ENCODE measurements at regions not wholly inside any gene's neighbourhood (a gene's known extent, or its start where the extent isn't known, plus 50 kb on each side); places are given as distances from the start of the nearest gene placed in this dataset.

DNA sequence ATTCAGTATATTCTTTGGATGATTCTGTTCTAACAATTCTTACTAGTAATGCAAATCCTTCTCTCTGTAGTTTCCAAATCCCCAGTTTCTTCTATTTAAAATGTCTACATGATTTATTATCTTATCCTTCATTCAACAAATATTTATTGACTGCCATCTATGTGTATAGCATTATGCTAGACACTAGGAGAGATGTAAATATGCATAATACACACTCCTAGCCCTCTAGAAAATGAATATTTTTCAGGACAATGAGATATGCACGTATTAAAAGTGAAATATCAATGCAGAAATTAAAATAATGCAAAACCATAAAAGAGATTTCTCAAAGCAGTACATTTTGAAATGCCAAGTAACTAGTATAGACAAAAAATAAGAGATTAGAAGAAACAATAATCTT lies 293.5 kb upstream of the CNR1 start:
- DNase-seq (ENCODE audit: low spot score in 2 of 2) = no peak
- TF ChIP-seq, protein P1, sequence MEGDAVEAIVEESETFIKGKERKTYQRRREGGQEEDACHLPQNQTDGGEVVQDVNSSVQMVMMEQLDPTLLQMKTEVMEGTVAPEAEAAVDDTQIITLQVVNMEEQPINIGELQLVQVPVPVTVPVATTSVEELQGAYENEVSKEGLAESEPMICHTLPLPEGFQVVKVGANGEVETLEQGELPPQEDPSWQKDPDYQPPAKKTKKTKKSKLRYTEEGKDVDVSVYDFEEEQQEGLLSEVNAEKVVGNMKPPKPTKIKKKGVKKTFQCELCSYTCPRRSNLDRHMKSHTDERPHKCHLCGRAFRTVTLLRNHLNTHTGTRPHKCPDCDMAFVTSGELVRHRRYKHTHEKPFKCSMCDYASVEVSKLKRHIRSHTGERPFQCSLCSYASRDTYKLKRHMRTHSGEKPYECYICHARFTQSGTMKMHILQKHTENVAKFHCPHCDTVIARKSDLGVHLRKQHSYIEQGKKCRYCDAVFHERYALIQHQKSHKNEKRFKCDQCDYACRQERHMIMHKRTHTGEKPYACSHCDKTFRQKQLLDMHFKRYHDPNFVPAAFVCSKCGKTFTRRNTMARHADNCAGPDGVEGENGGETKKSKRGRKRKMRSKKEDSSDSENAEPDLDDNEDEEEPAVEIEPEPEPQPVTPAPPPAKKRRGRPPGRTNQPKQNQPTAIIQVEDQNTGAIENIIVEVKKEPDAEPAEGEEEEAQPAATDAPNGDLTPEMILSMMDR (IDR thresholded peaks at IDR 0.05) = no peak
- TF ChIP-seq POLR2A (IDR thresholded peaks at IDR 0.05) = no peak
- no peak overlapping the region for H3K4me3 ChIP-seq (ENCODE audit: low read depth, poor library complexity, severe bottlenecking)
- intact Hi-C loops (cut with DNase I; ENCODE audit: low total_unique reads) = no loop called here
- 52 to 60% methylated on average over 1 of the region's 1 CpG for WGBS, 2 donors

GRCh38 chr6:88459189-88459588 lies 293.0 kb upstream of the CNR1 start:
- WGBS, 2 donors = 86 to 87% methylated on average over 1 of the region's 1 CpG
- no peak for TF ChIP-seq POLR2A (IDR thresholded peaks at IDR 0.05)
- TF ChIP-seq, protein P1 (IDR thresholded peaks at IDR 0.05) = no peak
- no peak overlapping the region for H3K4me3 ChIP-seq (ENCODE audit: low read depth, poor library complexity, severe bottlenecking)
- intact Hi-C loops (cut with DNase I; ENCODE audit: low total_unique reads) = no loop called here
- no peak for DNase-seq (ENCODE audit: low spot score in 2 of 2)

- no peak overlapping the region for H3K4me3 ChIP-seq (ENCODE audit: low read depth, poor library complexity, severe bottlenecking)
- intact Hi-C loops (cut with DNase I; ENCODE audit: low total_unique reads) = no loop called here
- no peak for DNase-seq (ENCODE audit: low spot score in 2 of 2)
- no peak for TF ChIP-seq POLR2A (IDR thresholded peaks at IDR 0.05)
- TF ChIP-seq, protein P1 (IDR thresholded peaks at IDR 0.05) = no peak
- WGBS, 2 donors = 51 to 68% methylated on average over 3 of the region's 3 CpGs
These were observed 292.5 kb upstream of the CNR1 start for GRCh38 chr6:88458662-88459061.

DNA sequence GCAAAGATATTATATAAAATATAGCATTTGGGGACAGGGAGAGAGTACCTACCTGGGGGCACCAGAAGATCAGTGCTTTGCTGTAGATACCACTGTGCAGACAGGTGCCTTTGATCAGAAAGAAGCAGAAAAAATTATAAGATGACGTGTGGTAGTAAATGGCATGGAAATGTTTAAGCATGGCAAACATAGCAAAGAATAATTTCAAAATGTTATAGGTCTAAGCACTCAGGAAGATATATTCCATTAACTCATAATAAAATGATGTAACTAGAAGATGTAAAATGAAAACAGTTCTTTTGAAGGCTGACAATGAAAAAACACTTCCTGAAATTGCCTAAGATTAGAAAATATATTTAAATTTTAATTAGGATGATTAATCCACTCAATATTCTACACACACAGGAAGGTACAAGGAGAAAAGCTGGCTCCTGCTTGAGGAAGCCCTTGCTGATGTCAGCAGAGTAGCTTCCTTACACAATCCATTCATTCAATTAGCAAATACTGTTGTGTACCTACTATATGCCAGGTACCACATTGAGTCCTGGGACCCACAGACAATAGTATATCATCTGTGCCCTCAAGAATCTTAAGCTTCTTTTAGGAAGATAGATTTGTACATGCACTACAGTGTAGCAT lies 290.2 kb upstream of the CNR1 start:
- DNase-seq (ENCODE audit: low spot score in 2 of 2) = no peak

DNA sequence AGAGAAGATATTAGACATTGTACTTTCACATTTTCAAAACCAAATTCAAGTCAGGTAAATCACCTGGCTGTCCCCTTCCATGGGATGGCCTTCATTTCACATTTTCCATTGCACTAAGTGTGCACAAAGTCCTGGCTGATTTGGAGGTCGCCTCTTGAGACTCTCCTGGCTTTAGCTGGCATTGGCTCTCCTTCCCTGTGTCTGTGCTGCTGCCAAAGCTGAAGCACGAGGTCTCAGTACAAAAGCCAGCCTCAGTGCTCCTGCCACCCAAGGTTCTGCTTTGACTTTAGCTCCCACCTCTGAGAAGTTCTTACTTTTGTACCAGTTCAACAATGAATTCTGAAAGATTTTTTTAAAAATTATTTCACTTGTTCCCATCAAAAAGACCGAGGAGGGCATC lies 289.2 kb upstream of the CNR1 start:
- no peak for DNase-seq (ENCODE audit: low spot score in 2 of 2)
- no peak overlapping the region for H3K4me3 ChIP-seq (ENCODE audit: low read depth, poor library complexity, severe bottlenecking)
- intact Hi-C loops (cut with DNase I; ENCODE audit: low total_unique reads) = no loop called here
- TF ChIP-seq POLR2A (IDR thresholded peaks at IDR 0.05) = no peak
- TF ChIP-seq, protein P1 (IDR thresholded peaks at IDR 0.05) = no peak
- 57 to 65% methylated on average over 3 of the region's 3 CpGs for WGBS, 2 donors

More for the DNA sequence above, 290.2 kb upstream of the CNR1 start:
- TF ChIP-seq, protein P1 (IDR thresholded peaks at IDR 0.05) = no peak
- TF ChIP-seq POLR2A (IDR thresholded peaks at IDR 0.05) = no peak
- 69 to 72% methylated on average over 1 of the region's 1 CpG for WGBS, 2 donors
- intact Hi-C loops (cut with DNase I; ENCODE audit: low total_unique reads) = no loop called here
- H3K4me3 ChIP-seq (ENCODE audit: low read depth, poor library complexity, severe bottlenecking) = no peak overlapping the region

DNA sequence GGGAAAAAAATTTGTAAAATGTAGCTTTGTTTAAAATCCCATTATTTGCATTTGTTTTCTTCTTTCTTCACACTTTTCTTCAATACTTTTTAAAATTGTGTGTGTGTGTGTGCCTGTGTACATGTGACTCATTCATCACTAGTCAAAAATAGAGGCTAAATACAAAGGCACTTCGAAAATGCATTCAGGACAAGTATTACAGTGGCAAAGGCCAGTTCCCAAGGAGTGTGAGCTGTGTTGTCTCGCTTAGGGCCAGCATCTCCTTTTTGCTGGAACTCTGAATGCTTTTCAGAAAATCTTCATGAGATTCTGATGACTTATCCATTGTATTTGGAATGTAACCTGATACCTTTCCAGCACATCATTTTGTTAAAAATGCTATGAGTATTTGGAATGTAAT lies 288.5 kb upstream of the CNR1 start:
- no peak overlapping the region for H3K4me3 ChIP-seq (ENCODE audit: low read depth, poor library complexity, severe bottlenecking)
- DNase-seq (ENCODE audit: low spot score in 2 of 2) = no peak
- no peak for TF ChIP-seq POLR2A (IDR thresholded peaks at IDR 0.05)
- TF ChIP-seq, protein P1 (IDR thresholded peaks at IDR 0.05) = no peak
- intact Hi-C loops (cut with DNase I; ENCODE audit: low total_unique reads) = no loop called here
- WGBS, 2 donors = 76 to 78% methylated on average over 2 of the region's 2 CpGs
